ENCODE measurements at regions not wholly inside any gene's neighbourhood (a gene's known extent, or its start where the extent isn't known, plus 50 kb on each side); places are given as distances from the start of the nearest gene placed in this dataset.

DNA sequence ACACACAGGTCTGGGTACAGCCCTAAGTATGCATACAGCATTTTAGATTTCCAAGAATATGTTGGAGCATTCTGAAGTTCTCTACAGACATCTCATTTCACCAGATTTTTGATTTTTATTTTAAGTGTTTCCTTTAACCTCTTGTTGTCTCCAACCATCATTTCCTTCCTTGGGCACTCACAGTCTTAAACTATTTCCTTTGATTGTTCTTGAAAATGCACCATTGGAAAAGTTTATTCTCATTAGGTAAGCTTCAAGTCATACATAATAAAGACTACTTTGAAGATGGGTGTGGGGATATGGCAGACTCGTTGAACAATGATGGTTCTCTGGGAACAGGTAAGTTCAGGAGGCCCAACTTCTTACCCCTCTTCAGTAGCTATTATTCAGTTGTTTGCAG lies 1174.6 kb downstream of the CDH12 start:
- TF ChIP-seq, protein P1, sequence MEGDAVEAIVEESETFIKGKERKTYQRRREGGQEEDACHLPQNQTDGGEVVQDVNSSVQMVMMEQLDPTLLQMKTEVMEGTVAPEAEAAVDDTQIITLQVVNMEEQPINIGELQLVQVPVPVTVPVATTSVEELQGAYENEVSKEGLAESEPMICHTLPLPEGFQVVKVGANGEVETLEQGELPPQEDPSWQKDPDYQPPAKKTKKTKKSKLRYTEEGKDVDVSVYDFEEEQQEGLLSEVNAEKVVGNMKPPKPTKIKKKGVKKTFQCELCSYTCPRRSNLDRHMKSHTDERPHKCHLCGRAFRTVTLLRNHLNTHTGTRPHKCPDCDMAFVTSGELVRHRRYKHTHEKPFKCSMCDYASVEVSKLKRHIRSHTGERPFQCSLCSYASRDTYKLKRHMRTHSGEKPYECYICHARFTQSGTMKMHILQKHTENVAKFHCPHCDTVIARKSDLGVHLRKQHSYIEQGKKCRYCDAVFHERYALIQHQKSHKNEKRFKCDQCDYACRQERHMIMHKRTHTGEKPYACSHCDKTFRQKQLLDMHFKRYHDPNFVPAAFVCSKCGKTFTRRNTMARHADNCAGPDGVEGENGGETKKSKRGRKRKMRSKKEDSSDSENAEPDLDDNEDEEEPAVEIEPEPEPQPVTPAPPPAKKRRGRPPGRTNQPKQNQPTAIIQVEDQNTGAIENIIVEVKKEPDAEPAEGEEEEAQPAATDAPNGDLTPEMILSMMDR (IDR thresholded peaks at IDR 0.05), result no peak
- no peak for TF ChIP-seq POLR2A (IDR thresholded peaks at IDR 0.05)

All from stomach (tissue), 4 donors.